Gastrocnemius medialis (tissue), 4 donors: ENCODE measurements at regions not wholly inside any gene's neighbourhood (a gene's known extent, or its start where the extent isn't known, plus 50 kb on each side); places are given as distances from the start of the nearest gene placed in this dataset.
"Not testable (repeated sequence)": the region's sequence is repeated elsewhere in the genome, so short reads cannot be mapped to it uniquely, and the experiment has no call there.

Experiments used
- ATAC-seq, 2 donors: fragments of 150-250 bp; one replicate each; pipeline ENCODE4 v1.9.1; 2016
- DNase-seq, 2 donors: peaks; one replicate each; pipeline ENCODE4 v3.0.0-alpha.2; 2019
- H3K27ac ChIP-seq, 4 donors: fragments of 200-600 bp; sonication (generic); 1 replicate in 1 of 4; 2 replicates in 3 of 4; pipeline ENCODE4 v1.5.1; 2016 to 2018; ENCODE audit warnings: mild to moderate bottlenecking in 2 of 4, moderate library complexity in 1 of 4
- H3K27me3 ChIP-seq, 3 donors: fragments of 200-600 bp; sonication (generic) in 2 of 3; 1 replicate in 1 of 3; 2 replicates in 2 of 3; pipeline versions ENCODE4 v1.5.1 to v1.6.0; 2016 to 2019; ENCODE audit warnings: mild to moderate bottlenecking in 1 of 3, moderate library complexity in 1 of 3
- H3K36me3 ChIP-seq, 2 donors: fragments of 200-600 bp; sonication (generic) in 1 of 2; one replicate each; pipeline ENCODE4 v1.5.1; 2017 to 2018
- H3K4me1 ChIP-seq, 2 donors: fragments of 200-600 bp; sonication (generic) in 1 of 2; one replicate each; pipeline ENCODE4 v1.5.1; 2016 to 2017; ENCODE audit warnings: mild to moderate bottlenecking in 2 of 2
- H3K4me3 ChIP-seq, 4 donors: fragments of 200-600 bp; sonication (generic) in 3 of 4; 1 replicate in 1 of 4; 2 replicates in 3 of 4; pipeline ENCODE4 v1.5.1; 2016 to 2019; ENCODE audit warnings: mild to moderate bottlenecking in 2 of 4
- H3K9me3 ChIP-seq, 3 donors: fragments of 200-600 bp; sonication (generic) in 2 of 3; 1 replicate in 1 of 3; 2 replicates in 2 of 3; pipeline ENCODE4 v1.5.1; 2016 to 2019
- CTCF ChIP-seq, 5 experiments: fragments of 450-650 bp in 3 of 5; fragments of 200-600 bp in 2 of 5; sonication (generic) in 2 of 5; IDR thresholded peaks in 4 of 5; conservative IDR thresholded peaks in 1 of 5; 1 replicate in 4 of 5; 2 replicates in 1 of 5; pipeline ENCODE4 v1.5.1; 2016 to 2019; ENCODE audit warnings: antibody characterized with exemption in 5 of 5, mild to moderate bottlenecking in 3 of 5, moderate library complexity in 3 of 5
- POLR2A ChIP-seq, 2 donors: fragments of 450-650 bp; IDR thresholded peaks; one replicate each; pipeline ENCODE4 v1.6.1; 2017; ENCODE audit warnings: antibody characterized with exemption in 2 of 2, mild to moderate bottlenecking in 2 of 2, moderate library complexity in 2 of 2
- in situ Hi-C, 4 donors: fragments of 200-750 bp; cut with MboI; loops; one replicate each; pipeline versions ENCODE4 v1.15.0 to v1.8.0; 2017; ENCODE audit warnings: low sequenced_read_pairs in 4 of 4
- intact Hi-C: fragments of 100-400 bp; cut with DNase I; formaldehyde crosslinking; loops from one replicate; pipeline ENCODE4 v1.15.1; 2023; ENCODE audit warnings: low total_unique reads

GRCh38 chr14:87613881-87614280 lies 379.1 kb downstream of the GALC start:
- DNase-seq: no peak
- intact Hi-C loops: no loop called here
- in situ Hi-C loops: no loop called here
- H3K4me3 ChIP-seq: no peak overlapping the region
- H3K9me3 ChIP-seq: no peaks in the 10 kb centered on the region
- no peak overlapping the region for H3K27ac ChIP-seq
- no peaks in the 10 kb centered on the region for H3K27me3 ChIP-seq
- H3K4me1 ChIP-seq: no peaks in the 10 kb centered on the region
- ATAC-seq: no peak
- H3K36me3 ChIP-seq: no peaks in the 10 kb centered on the region
- TF ChIP-seq CTCF (IDR thresholded peaks at IDR 0.05 in 4 of 5, conservative IDR thresholded peaks at IDR 0.05 in 1 of 5): no peak
- TF ChIP-seq POLR2A (IDR thresholded peaks at IDR 0.05): no peak

- H3K4me3 ChIP-seq, DNase-seq, H3K27me3 ChIP-seq, in situ Hi-C loops, H3K36me3 ChIP-seq, H3K9me3 ChIP-seq, H3K27ac ChIP-seq, ATAC-seq, H3K4me1 ChIP-seq, intact Hi-C loops: not testable (repeated sequence)
Measured at GRCh38 chr14:87607056-87607455, 385.9 kb downstream of the GALC start.

- H3K4me1 ChIP-seq: no peaks in the 10 kb centered on the region
- no peak for TF ChIP-seq POLR2A (IDR thresholded peaks at IDR 0.05)
- intact Hi-C loops (no loop called here), in situ Hi-C loops (no loop called here)
- H3K4me3 ChIP-seq: no peak overlapping the region
- DNase-seq: no peak
- no peaks in the 10 kb centered on the region for H3K9me3 ChIP-seq
- no peak overlapping the region for H3K27ac ChIP-seq
- H3K27me3 ChIP-seq: no peaks in the 10 kb centered on the region
- ATAC-seq: no peak
- H3K36me3 ChIP-seq: no peaks in the 10 kb centered on the region
Measured at GRCh38 chr14:87601036-87601435, 391.9 kb downstream of the GALC start.

- H3K4me3 ChIP-seq: no peak overlapping the region
- H3K36me3 ChIP-seq: no peaks in the 10 kb centered on the region
- H3K4me1 ChIP-seq: no peaks in the 10 kb centered on the region
- no peaks in the 10 kb centered on the region for H3K27me3 ChIP-seq
- H3K9me3 ChIP-seq: no peaks in the 10 kb centered on the region
- TF ChIP-seq CTCF (IDR thresholded peaks at IDR 0.05 in 4 of 5, conservative IDR thresholded peaks at IDR 0.05 in 1 of 5) (no peak), POLR2A (IDR thresholded peaks at IDR 0.05) (no peak)
- ATAC-seq: no peak
- intact Hi-C loops (no loop called here), in situ Hi-C loops (no loop called here)
- H3K27ac ChIP-seq: no peak overlapping the region
- DNase-seq: no peak
Measured at GRCh38 chr14:87600240-87600639, 392.7 kb downstream of the GALC start.

GRCh38 chr14:87581298-87581697 lies 411.7 kb downstream of the GALC start:
- TF ChIP-seq POLR2A (IDR thresholded peaks at IDR 0.05) (no peak), CTCF (IDR thresholded peaks at IDR 0.05 in 4 of 5, conservative IDR thresholded peaks at IDR 0.05 in 1 of 5) (no peak)
- H3K27me3 ChIP-seq: no peaks in the 10 kb centered on the region
- H3K9me3 ChIP-seq: no peaks in the 10 kb centered on the region
- no peak overlapping the region for H3K4me3 ChIP-seq
- no peaks in the 10 kb centered on the region for H3K36me3 ChIP-seq
- H3K27ac ChIP-seq: no peak overlapping the region
- no peaks in the 10 kb centered on the region for H3K4me1 ChIP-seq
- DNase-seq (no peak), ATAC-seq (no peak)
- intact Hi-C loops (no loop called here), in situ Hi-C loops (no loop called here)

GRCh38 chr14:87579036-87579435 lies 413.9 kb downstream of the GALC start:
- Histone ChIP-seq H3K27ac (no peak overlapping the region), H3K4me1 (no peaks in the 10 kb centered on the region), H3K4me3 (no peak overlapping the region), H3K27me3 (no peaks in the 10 kb centered on the region), H3K9me3 (no peaks in the 10 kb centered on the region), H3K36me3 (no peaks in the 10 kb centered on the region)
- in situ Hi-C loops (no loop called here), intact Hi-C loops (no loop called here)
- TF ChIP-seq CTCF (IDR thresholded peaks at IDR 0.05 in 4 of 5, conservative IDR thresholded peaks at IDR 0.05 in 1 of 5): no peak
- TF ChIP-seq POLR2A (IDR thresholded peaks at IDR 0.05): no peak
- DNase-seq: no peak
- ATAC-seq: no peak
